ENCODE measurements at regions not wholly inside any gene's neighbourhood (a gene's known extent, or its start where the extent isn't known, plus 50 kb on each side); places are given as distances from the start of the nearest gene placed in this dataset.

DNA sequence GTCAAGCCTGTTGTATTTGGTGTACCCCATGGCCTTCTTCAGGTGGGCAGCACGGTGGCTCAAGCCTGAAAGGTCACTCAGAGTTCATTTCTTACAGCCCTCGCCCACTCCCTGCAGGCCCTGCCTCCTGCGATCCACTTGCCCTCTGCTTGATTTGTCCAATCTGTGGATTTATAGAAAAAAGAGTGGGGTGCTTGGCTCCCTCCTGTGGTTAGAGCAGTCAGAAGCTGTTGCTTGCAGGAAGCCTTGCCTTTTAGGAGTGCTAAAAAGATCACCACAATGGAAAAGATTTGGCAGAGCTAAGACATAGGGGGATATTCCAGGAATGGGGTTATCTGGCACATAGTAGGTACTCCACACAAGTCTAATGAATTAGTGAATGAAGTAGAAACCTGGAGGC is 108.0 kb upstream of the TRABD2B start:
- H3K36me3 Mint-ChIP-seq, result no peaks in the 10 kb centered on the region
- H3K9me3 Mint-ChIP-seq, result no peaks in the 10 kb centered on the region
- ATAC-seq (no peak), DNase-seq (no peak)
- POLR2A ChIA-PET, result no interaction called here
- no peaks in the 10 kb centered on the region for H3K4me1 Mint-ChIP-seq
- H3K4me3 Mint-ChIP-seq, result no peak overlapping the region
- peak overlapping the region in 1 of 10 donors; percentile 32 for H3K27ac Mint-ChIP-seq
- H3K27me3 Mint-ChIP-seq, result peaks cover 7 to 21% (median 13%) of the 10 kb centered on the region in 5 donors

DNA sequence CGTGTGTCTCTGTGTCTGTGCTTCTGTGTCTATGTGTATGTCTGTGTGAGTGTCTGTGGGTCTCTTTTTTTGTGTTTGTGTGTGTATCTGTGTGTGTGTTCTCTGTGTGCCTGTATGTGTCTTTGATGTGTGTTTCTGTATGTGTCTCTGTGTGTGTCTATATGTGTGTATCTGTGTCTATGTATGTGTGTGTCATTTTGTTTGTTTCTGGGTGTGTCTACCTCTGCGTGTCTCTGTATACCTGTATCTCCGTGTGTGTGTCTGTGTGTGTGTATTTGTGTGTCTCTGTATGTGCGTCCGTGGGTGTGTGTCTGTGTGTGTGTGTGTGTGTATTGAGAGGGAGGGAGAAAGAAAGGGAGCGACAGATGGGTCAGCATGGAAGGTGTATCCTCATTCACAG is 106.3 kb upstream of the TRABD2B start:
- Mint-ChIP-seq H3K4me1 (no peaks in the 10 kb centered on the region), H3K27ac (no peak overlapping the region), H3K36me3 (no peaks in the 10 kb centered on the region), H3K9me3 (no peaks in the 10 kb centered on the region), H3K4me3 (no peak overlapping the region), H3K27me3 (peaks cover 10 to 28% (median 19%) of the 10 kb centered on the region in 5 donors)
- ATAC-seq (no peak), DNase-seq (no peak)
- POLR2A ChIA-PET, result no interaction called here

DNA sequence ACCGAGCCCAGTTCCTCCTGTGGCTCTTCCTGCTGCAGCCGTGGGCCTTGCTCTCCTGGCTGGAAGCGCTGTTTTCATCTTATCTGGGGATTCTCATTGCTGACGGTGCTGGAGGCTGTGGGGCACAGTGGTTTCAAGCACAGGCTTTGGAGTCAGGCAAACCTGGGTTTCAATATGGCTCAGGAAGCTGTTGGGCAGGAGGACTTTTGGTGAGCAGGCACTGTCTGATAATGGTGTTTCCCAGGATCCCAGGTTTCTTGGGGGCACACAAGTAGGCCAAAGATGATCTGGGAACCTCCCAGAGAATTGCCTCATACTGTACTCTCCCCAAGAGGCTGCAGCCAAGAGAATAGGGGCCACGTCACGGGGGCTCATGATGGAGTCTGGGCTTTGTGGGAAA is 105.6 kb upstream of the TRABD2B start:
- ATAC-seq, result no peak
- H3K4me1 Mint-ChIP-seq, result no peaks in the 10 kb centered on the region

DNA sequence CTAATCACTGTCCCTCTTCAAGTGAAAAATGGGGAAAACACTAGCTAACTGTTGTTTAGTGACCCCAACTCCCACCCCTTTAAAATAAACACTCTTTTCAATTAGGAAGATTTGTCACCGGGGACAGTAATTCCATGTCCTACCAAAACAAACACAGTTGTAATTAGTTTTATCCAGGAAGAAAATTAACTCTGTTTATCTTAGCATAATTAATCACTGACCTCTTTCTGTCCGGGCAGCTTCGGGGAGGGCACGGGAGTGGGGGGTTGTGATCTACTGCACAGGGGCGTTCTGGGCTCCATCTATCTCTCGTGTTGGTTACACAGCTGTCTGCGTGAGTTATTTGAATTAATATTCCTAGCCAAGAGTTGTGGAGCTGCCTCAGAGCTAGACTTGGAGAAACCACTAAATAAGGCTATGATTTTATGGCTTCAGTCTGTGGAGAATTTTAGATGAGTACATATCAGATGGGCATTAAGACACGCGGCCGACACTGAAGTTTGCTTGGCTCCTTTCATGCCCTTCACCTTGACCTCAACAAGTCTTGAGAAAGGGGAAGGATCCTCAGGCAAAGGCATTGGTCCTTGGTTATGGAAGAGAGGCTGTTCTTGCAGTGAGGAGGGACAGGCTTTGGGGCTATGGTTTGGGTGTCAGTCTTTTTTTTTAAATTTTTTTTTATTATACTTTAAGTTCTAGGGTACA is 102.0 kb upstream of the TRABD2B start:
- peaks cover 23 to 60% (median 42%) of the 10 kb centered on the region in 5 donors for H3K27me3 Mint-ChIP-seq
- POLR2A ChIA-PET, result no interaction called here
- H3K27ac Mint-ChIP-seq, result no peak overlapping the region
- H3K36me3 Mint-ChIP-seq, result no peaks in the 10 kb centered on the region
- peaks cover 0 to 3% (median under 1%) of the 10 kb centered on the region in 4 donors for H3K4me1 Mint-ChIP-seq
- H3K4me3 Mint-ChIP-seq, result no peak overlapping the region
- H3K9me3 Mint-ChIP-seq, result peaks cover 0 to 3% (median 0%) of the 10 kb centered on the region in 9 donors
- ATAC-seq (no peak), DNase-seq (no peak)

More for the DNA sequence above, 105.6 kb upstream of the TRABD2B start:
- Mint-ChIP-seq H3K27me3 (peaks cover 15 to 35% (median 23%) of the 10 kb centered on the region in 5 donors), H3K36me3 (no peaks in the 10 kb centered on the region), H3K27ac (no peak overlapping the region), H3K9me3 (no peaks in the 10 kb centered on the region), H3K4me3 (no peak overlapping the region)
- no peak for DNase-seq
- POLR2A ChIA-PET, result no interaction called here

DNA sequence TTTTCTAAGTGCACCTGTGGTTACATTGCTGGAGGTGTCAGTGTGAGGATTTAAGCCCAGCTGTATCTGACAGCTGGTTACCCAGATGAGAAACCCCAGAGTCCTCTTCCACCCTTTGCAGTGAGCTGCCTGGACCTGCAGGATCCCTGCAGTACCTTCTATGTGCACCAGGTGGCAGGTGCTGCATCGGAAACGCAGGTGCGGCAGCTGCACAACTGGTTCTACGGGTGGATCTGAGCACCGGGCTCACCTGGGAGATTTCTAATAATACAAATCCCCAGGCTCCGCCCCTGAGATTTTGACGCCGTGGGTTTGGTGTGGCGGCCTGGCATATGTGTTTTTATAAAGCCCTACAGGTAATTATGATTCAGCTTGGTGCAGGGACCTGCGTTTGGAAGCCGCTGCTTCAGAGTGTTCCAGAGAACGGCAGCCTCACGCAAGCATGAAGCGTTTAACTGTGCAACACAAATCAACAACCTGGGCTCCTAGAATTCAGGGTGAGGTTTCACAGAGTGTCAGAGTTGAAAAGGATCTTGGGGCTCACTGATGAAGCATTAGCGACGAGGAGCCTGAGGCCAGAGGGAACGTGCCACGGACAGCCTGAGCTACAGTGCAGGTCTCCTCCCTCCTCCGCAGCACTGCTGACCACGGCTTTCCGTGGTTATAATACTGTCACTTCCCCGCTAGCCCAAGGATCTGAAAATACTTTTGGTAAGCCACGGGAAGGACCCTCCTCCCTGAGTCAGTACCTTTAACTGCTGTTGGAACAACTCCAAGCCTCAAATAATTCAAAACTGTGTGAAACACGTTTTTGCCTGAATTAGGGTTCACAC is 96.7 kb upstream of the TRABD2B start:
- POLR2A ChIA-PET, result no interaction called here
- Mint-ChIP-seq H3K36me3 (no peaks in the 10 kb centered on the region), H3K4me1 (peaks cover 2 to 10% (median 5%) of the 10 kb centered on the region in 4 donors), H3K27me3 (peaks cover 31 to 84% (median 52%) of the 10 kb centered on the region in 5 donors), H3K4me3 (peak overlapping the region; percentile 48 to 87 (median 73)), H3K27ac (peak overlapping the region in 1 of 10 donors; percentile 49), H3K9me3 (peaks cover 0 to 4% (median 0%) of the 10 kb centered on the region in 9 donors)
- peak; percentile 87 to 91 for ATAC-seq
- DNase-seq, result peak; percentile 54 to 88 (median 70)

DNA sequence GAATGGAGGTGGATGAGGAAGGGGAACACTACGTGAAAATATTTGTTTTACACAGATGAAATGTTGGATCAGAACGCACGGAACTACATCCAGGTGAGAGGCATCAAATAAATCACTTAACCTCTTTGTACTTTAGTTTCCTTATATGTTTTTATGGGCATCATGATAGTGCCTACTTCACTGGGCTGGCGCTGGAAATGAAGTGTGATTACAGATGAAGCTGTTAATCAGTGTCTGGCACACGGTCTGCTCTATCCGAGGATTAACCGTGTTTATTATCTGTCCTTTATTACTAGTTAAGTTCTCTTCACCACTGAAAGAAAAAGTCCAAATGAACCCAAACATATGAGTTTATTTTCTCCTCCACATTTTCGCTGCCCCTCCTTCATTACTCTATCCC is 96.0 kb upstream of the TRABD2B start:
- POLR2A ChIA-PET, result no interaction called here
- H3K27me3 Mint-ChIP-seq, result peaks cover 27 to 76% (median 47%) of the 10 kb centered on the region in 5 donors
- H3K9me3 Mint-ChIP-seq, result peaks cover 0 to 4% (median 0%) of the 10 kb centered on the region in 9 donors

DNA sequence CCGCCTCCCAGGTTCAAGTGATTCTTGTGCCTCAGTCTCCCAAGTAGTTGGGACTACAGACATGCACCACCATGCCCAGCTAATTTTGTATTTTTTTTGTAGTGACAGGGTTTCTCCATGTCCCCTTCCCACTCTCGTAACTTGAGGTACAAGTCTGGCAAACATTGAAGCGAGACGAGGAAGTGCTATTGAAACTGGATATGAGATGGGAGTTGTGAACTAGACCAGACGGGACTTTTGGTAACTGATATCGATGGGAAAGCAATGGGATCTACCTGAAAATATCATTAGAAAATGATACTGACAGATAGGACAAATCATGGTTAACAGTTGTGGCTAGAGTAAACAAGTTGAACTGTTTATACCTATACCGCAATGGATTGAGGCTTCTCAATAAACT is 95.2 kb upstream of the TRABD2B start:
- POLR2A ChIA-PET, result no interaction called here
- ATAC-seq, result no peak
- no peak for DNase-seq
- Mint-ChIP-seq H3K4me1 (peaks cover 2 to 10% (median 5%) of the 10 kb centered on the region in 4 donors), H3K36me3 (no peaks in the 10 kb centered on the region), H3K27ac (no peak overlapping the region), H3K27me3 (peaks cover 27 to 69% (median 41%) of the 10 kb centered on the region in 5 donors), H3K4me3 (no peak overlapping the region), H3K9me3 (peaks cover 0 to 4% (median 0%) of the 10 kb centered on the region in 9 donors)

More for the DNA sequence above, 96.0 kb upstream of the TRABD2B start:
- Mint-ChIP-seq H3K4me3 (peak overlapping the region in 1 of 10 donors; percentile 73), H3K27ac (no peak overlapping the region), H3K4me1 (peaks cover 2 to 10% (median 5%) of the 10 kb centered on the region in 4 donors), H3K36me3 (no peaks in the 10 kb centered on the region)
- no peak for DNase-seq
- no peak for ATAC-seq

DNA sequence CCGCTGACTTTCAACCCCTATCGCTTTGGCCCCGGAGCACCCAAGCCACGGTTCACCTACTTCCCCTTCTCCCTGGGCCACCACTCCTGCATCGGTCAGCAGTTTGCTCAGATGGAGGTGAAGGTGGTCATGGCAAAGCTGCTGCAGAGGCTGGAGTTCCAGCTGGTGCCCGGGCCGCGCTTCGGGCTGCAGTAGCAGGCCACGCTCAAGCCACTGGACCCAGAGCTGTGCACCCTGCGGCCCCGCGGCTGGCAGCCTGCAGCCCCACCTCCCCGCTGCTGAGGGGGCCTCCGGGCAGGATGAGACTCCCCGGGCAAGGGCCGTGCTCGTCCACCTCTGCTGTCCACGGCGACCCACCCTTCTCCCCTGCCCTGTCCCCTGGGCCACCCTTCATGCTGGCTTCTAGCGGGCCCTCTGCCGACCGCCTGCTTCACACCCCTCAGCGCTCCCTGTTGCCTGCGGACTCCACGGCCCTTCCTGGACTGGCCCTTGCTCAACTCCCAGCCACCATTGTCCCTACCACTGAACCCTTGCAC is 92.2 kb upstream of the TRABD2B start:
- POLR2A ChIA-PET, result no interaction called here
- peaks cover 0 to 4% (median 0%) of the 10 kb centered on the region in 9 donors for H3K9me3 Mint-ChIP-seq
- H3K27me3 Mint-ChIP-seq, result peaks cover 22 to 57% (median 29%) of the 10 kb centered on the region in 5 donors

DNA sequence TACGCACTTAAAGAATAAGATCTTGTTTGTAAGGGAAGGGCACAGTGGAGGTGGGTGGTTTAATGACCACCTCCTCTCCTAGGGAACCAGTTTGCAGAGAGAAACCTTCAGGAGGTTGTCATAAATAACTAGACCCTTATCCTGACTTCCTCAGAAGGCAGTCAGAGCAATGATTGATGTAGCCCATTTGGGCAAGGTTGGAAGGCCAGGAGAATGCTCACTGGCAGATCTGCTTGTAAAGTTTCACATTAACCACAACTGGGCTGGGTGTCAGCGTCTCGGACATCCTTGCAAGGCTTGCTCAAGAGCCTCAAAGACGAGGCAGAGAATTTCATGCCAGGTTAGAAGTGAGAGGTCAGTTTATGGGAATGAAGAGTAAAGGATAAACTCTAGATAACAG is 87.6 kb upstream of the TRABD2B start:
- ATAC-seq (no peak), DNase-seq (no peak)
- POLR2A ChIA-PET, result no interaction called here
- H3K36me3 Mint-ChIP-seq, result no peaks in the 10 kb centered on the region
- H3K9me3 Mint-ChIP-seq, result no peaks in the 10 kb centered on the region
- no peak overlapping the region for H3K4me3 Mint-ChIP-seq
- no peaks in the 10 kb centered on the region for H3K4me1 Mint-ChIP-seq
- H3K27me3 Mint-ChIP-seq, result peaks cover 4 to 21% (median 7%) of the 10 kb centered on the region in 5 donors
- H3K27ac Mint-ChIP-seq, result no peak overlapping the region

More for the DNA sequence above, 92.2 kb upstream of the TRABD2B start:
- DNase-seq (no peak), ATAC-seq (no peak)
- Mint-ChIP-seq H3K4me1 (peaks cover 2 to 10% (median 5%) of the 10 kb centered on the region in 4 donors), H3K36me3 (no peaks in the 10 kb centered on the region), H3K4me3 (no peak overlapping the region), H3K27ac (no peak overlapping the region)

DNA sequence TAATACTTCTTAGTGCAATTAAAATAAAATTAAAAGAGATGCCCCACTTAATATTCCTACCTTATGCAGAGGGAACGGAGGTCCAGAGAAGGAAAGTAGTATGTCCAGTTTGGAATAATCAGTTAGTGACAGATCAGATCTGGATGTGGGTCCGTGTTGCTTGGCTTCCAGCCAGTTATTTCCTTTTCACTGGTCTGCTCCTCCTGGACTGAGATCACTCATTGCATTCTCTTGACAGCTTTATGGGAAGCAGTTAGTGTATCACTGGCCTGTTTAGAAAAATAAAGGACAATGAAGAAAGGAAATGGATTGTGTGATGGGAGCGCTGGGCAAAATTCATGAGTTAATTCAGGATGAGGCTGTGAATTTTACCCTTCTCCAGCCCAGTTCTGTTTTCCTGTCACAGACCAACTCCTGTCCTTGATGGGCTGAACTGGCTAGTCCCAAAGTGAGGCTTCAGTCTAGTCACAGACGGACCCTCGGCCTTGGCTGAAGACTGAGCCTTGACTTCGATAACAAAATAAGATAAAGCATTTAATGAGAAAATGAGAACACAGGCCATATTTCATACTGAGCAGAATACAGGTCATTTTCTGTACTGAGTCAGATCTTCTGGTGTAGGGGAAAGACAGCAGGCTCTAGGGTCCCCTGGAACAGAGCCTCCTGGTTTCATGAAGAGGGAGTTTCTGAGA is 85.2 kb upstream of the TRABD2B start:
- Mint-ChIP-seq H3K27ac (peak overlapping the region in 1 of 10 donors; percentile 24), H3K27me3 (peaks cover 5 to 20% (median 7%) of the 10 kb centered on the region in 5 donors), H3K9me3 (no peaks in the 10 kb centered on the region), H3K4me3 (no peak overlapping the region), H3K4me1 (no peaks in the 10 kb centered on the region), H3K36me3 (no peaks in the 10 kb centered on the region)
- ATAC-seq (no peak), DNase-seq (no peak)
- POLR2A ChIA-PET, result no interaction called here

DNA sequence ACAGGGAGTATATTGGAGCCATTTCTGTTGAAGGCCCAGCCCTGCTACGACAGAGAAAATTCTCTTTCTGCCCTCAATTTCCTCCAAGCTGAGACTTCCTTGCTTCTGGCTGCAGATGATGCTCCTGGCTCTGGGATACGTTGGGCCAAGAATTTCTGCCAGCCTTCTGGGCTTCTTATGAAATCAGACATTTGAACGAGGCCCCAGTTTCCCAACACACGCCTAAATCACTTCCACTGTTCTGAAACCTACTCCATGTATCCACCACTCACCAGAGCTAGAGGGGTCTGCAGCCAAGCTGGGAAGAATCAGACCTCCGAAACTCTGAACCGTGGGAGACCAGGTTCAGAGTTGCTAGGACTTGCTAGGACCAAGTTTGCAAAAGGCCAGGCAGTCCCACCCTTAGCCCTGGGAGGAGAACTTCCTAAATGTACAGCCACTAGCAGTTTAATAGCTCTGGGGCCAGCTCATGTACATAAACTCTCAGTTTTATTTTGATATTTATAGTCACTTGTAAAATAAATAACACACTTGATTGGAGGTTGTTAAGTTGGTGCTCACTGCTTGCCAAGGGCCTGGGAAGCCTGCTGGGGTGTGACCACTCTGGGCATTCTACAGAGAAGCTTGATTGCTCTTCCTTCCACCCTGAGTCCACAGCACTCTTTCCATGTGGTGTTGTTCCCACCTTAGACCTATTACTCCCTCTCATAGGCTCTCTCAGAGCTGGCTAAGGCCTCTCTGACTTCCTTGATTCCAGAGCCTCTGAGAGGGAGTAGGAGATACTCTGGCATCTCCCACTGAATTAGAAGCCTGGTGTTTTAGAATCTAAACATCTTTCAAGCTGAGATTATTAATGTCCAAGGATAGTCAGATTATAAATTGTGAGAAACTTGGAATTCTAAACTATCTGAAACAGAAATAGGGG is 83.4 kb upstream of the TRABD2B start:
- DNase-seq (no peak), ATAC-seq (no peak)
- Mint-ChIP-seq H3K27me3 (peaks cover 6 to 35% (median 7%) of the 10 kb centered on the region in 5 donors), H3K36me3 (no peaks in the 10 kb centered on the region), H3K9me3 (no peaks in the 10 kb centered on the region), H3K27ac (no peak overlapping the region), H3K4me1 (no peaks in the 10 kb centered on the region), H3K4me3 (no peak overlapping the region)
- POLR2A ChIA-PET, result no interaction called here

DNA sequence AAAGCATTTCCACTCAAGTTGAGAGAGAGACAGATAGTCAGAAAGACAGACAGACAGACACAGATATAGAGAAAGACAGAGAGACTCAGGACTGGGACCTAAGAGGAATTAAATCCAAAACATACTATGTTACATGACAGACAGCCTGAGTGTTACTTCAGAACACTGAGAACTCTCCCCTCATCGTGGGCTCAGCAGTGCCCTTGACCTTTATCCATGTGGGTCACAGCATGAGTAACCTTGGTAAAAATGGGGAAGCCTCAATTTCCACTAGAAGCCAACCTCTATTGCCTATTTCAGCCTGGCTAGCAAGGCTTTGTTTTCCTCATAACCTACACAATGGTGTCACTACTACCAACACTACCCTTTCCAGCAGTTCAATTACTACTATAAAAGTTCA is 81.9 kb upstream of the TRABD2B start:
- H3K9me3 Mint-ChIP-seq, result no peaks in the 10 kb centered on the region

More for the DNA sequence above, 81.9 kb upstream of the TRABD2B start:
- Mint-ChIP-seq H3K27me3 (peaks cover 2 to 24% (median 6%) of the 10 kb centered on the region in 5 donors), H3K27ac (no peak overlapping the region), H3K36me3 (no peaks in the 10 kb centered on the region), H3K4me1 (no peaks in the 10 kb centered on the region), H3K4me3 (no peak overlapping the region)
- POLR2A ChIA-PET, result no interaction called here
- ATAC-seq, result no peak
- DNase-seq, result no peak
